ENCODE measurements at regions not wholly inside any gene's neighbourhood (a gene's known extent, or its start where the extent isn't known, plus 50 kb on each side); places are given as distances from the start of the nearest gene placed in this dataset.

DNA sequence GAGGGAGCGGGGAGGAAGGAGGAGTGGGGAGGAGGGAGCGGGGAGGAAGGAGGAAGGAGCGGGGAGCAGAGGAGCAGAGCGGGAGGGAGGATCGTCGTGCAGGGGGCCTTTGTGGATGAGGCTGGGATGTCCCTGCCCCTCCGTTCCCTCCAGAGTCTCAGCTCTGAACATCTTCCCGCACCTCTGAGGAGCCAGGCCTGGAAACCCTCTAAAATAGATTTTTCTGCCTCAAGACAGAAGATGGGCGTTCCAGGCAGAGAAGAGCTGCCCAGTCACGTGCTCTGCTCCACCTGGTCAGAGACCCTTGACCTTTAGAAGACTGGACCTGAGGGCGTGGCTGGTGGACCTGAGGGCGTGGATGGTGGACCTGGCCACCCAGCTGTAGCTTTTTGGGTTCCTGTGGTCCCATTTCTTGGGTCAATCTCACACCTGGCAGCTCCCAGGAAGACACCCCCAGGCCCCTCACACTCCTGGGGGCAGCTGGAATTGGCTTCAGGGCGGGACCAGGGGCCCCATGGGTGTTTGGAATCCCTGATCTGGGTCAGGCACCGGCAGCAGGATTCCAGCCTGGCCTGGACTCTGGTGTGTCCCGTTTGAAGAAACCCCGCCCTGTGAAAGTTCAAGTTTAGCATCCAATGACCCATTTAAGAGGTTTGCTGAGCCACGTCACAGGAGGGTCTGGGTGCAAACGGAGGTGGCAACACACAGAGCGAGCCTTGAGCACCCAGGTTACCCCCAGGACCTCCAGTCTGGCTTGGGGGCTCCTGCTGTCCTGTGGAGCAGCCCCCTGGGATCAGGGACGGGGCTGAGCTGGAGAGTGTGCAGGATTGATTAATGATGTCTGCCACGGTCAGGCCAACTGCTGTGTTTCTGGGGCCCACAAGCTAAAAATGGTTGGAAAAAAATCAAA is 96.9 kb upstream of the BHLHE23 start:
- no peak overlapping the region for H3K4me3 ChIP-seq (ENCODE audit: severe bottlenecking)
- peaks cover 18% of the 10 kb centered on the region for H3K27me3 ChIP-seq (ENCODE audit: insufficient read depth, poor library complexity, severe bottlenecking)
- TF ChIP-seq, protein P1, sequence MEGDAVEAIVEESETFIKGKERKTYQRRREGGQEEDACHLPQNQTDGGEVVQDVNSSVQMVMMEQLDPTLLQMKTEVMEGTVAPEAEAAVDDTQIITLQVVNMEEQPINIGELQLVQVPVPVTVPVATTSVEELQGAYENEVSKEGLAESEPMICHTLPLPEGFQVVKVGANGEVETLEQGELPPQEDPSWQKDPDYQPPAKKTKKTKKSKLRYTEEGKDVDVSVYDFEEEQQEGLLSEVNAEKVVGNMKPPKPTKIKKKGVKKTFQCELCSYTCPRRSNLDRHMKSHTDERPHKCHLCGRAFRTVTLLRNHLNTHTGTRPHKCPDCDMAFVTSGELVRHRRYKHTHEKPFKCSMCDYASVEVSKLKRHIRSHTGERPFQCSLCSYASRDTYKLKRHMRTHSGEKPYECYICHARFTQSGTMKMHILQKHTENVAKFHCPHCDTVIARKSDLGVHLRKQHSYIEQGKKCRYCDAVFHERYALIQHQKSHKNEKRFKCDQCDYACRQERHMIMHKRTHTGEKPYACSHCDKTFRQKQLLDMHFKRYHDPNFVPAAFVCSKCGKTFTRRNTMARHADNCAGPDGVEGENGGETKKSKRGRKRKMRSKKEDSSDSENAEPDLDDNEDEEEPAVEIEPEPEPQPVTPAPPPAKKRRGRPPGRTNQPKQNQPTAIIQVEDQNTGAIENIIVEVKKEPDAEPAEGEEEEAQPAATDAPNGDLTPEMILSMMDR (IDR thresholded peaks at IDR 0.05; ENCODE audit: poor library complexity, severe bottlenecking): no peak
- no peak overlapping the region for H3K27ac ChIP-seq (ENCODE audit: poor library complexity, severe bottlenecking)
- DNase-seq (ENCODE audit: low spot score) (peak; percentile 77), ATAC-seq (ENCODE audit: low read depth) (no peak; the same call in 2 of the 3 replicates)
- H3K9me3 ChIP-seq (ENCODE audit: severe bottlenecking): peaks cover 4% of the 10 kb centered on the region
- H3K4me1 ChIP-seq (ENCODE audit: insufficient read depth, poor library complexity, severe bottlenecking): no peaks in the 10 kb centered on the region
- H3K36me3 ChIP-seq (ENCODE audit: low read depth): no peaks in the 10 kb centered on the region

DNA sequence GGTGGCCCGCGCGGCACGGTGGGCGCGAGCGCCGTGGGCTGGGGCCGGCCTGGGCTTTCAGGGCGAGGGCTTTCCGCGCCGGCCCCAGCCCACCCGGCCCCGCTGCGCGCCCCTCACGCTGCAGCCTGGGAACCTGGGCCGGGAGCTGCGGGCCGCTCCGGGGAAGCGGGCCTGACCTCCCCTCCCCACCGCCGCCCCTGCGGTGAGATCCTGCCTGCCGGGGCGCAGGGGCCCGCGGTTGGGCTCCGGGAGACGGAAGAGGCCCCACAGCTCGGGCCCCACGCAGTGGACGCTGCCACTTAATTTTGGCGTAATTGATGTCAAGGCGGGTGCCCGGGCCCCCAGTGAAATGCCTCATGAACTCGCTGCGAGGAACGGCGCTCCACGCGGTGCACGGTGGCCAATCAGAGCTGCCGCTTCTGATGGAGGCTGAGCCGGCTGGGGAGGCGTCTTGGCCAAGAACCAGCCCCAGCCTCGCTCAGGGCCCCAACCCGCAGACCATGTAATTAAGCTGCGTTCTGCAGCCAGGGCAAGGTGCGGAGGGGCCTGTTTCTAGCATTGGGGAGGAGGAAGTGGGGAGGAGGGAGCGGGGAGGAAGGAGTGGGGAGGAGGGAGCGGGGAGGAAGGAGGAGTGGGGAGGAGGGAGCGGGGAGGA is 96.1 kb upstream of the BHLHE23 start:
- TF ChIP-seq, protein P1 (IDR thresholded peaks at IDR 0.05; ENCODE audit: poor library complexity, severe bottlenecking): no peak
- H3K9me3 ChIP-seq (ENCODE audit: severe bottlenecking): no peaks in the 10 kb centered on the region
- H3K27me3 ChIP-seq (ENCODE audit: insufficient read depth, poor library complexity, severe bottlenecking): peaks cover 20% of the 10 kb centered on the region
- no peaks in the 10 kb centered on the region for H3K4me1 ChIP-seq (ENCODE audit: insufficient read depth, poor library complexity, severe bottlenecking)
- no peak overlapping the region for H3K27ac ChIP-seq (ENCODE audit: poor library complexity, severe bottlenecking)
- ATAC-seq (ENCODE audit: low read depth): peak; percentile 34
- DNase-seq (ENCODE audit: low spot score): peak; percentile 84
- H3K4me3 ChIP-seq (ENCODE audit: severe bottlenecking): peak overlapping the region; percentile 45
- no peaks in the 10 kb centered on the region for H3K36me3 ChIP-seq (ENCODE audit: low read depth)

DNA sequence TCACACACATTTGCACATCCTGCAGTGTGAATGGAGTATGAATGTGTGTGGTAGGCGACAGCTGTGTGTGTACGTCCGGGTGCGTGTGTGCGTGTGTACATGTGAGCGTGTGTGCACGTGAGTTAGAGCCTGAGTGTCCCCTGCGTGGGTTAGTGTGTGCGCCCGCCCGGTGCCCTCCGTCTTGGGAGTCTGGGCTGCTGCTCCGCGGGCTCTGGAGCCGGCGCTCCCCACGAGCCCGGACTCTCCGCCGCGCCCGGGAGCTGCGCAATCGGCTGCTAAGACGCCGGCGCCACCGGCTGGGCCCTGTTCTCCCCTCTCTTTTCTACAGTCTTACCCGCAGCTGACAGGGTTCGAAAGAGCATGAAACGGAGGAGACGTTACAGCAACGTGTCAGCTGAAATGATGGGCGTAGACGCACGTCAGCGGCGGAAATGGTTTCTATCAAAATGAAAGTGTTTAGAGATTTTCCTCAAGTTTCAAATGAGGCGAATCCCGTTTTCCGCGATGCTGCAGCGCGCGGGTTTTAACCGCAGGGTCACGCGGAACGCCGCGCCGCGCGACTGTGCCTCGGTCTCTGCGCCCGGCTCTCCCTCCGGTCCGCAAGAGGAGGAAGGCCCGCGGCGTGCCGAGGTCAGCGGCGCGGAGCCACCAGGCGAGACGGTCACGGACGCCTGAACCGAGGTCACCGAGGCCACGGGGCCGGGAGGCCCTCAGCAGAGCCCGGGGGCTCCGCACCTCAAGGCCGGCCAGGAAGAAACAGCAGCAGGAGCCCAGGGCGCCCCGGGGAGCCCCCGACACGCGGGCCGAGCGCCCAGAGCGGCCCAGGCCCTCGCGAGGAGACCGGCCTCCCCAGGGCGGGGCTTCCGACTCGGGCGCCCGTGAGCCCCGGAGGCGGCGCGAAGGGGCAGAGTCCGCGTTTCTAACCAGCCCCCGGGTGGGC is 95.3 kb upstream of the BHLHE23 start:
- TF ChIP-seq, protein P1 (IDR thresholded peaks at IDR 0.05; ENCODE audit: poor library complexity, severe bottlenecking): no peak
- peak; percentile 47 for ATAC-seq (ENCODE audit: low read depth)
- DNase-seq (ENCODE audit: low spot score): peak; percentile 76
- no peaks in the 10 kb centered on the region for H3K4me1 ChIP-seq (ENCODE audit: insufficient read depth, poor library complexity, severe bottlenecking)
- H3K9me3 ChIP-seq (ENCODE audit: severe bottlenecking): no peaks in the 10 kb centered on the region
- H3K27me3 ChIP-seq (ENCODE audit: insufficient read depth, poor library complexity, severe bottlenecking): peaks cover 20% of the 10 kb centered on the region
- no peaks in the 10 kb centered on the region for H3K36me3 ChIP-seq (ENCODE audit: low read depth)
- peak overlapping the region; percentile 45 for H3K4me3 ChIP-seq (ENCODE audit: severe bottlenecking)
- H3K27ac ChIP-seq (ENCODE audit: poor library complexity, severe bottlenecking): no peak overlapping the region

DNA sequence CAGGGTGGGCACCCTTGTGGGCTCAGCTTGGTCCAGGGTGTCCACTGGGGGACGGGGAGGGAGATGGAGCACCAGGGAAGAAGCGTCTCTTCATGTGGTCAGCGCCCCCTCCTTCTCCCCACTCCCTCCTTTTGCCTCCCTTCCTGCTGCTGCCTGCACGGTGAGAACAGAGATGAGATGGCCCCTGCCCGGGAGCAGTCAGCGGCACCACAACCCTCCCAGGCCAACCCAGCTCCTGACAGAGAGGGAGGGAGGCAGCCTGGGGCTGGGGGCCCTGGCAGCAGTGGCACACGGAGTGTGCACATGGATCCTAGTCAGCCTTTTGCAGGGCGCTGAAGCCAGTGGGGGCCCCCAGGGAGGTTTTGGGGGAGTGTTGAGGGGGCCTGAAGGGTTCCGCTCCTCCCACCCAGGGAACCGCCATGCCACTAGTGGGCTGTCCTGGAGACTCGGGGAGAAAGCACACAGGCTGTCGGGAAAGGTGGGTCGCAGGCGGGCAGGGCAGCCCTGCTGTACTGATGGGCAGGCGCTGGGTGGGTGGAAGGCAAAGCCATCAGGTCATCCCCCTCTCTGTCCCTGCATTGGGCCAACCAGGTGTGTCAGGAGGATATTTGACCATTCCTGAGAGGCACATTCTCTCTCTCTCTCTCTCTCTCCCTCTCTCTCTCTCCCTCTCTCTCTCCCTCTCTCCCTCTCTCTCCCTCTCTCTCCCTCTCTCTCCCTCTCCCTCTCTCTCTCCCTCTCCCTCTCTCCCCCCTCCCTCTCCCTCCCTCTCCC is 94.3 kb upstream of the BHLHE23 start:
- H3K27ac ChIP-seq (ENCODE audit: poor library complexity, severe bottlenecking): no peak overlapping the region
- no peaks in the 10 kb centered on the region for H3K9me3 ChIP-seq (ENCODE audit: severe bottlenecking)
- DNase-seq (ENCODE audit: low spot score) (peak; percentile 83), ATAC-seq (ENCODE audit: low read depth) (no peak)
- H3K4me1 ChIP-seq (ENCODE audit: insufficient read depth, poor library complexity, severe bottlenecking): no peaks in the 10 kb centered on the region
- no peak overlapping the region for H3K4me3 ChIP-seq (ENCODE audit: severe bottlenecking)
- no peaks in the 10 kb centered on the region for H3K36me3 ChIP-seq (ENCODE audit: low read depth)
- peaks cover 20% of the 10 kb centered on the region for H3K27me3 ChIP-seq (ENCODE audit: insufficient read depth, poor library complexity, severe bottlenecking)
- TF ChIP-seq, protein P1 (IDR thresholded peaks at IDR 0.05; ENCODE audit: poor library complexity, severe bottlenecking): no peak
